Epidermal melanocyte (primary cell): ENCODE measurements at regions not wholly inside any gene's neighbourhood (a gene's known extent, or its start where the extent isn't known, plus 50 kb on each side); places are given as distances from the start of the nearest gene placed in this dataset.
"Not testable (repeated sequence)": the region's sequence is repeated elsewhere in the genome, so short reads cannot be mapped to it uniquely, and the experiment has no call there.

Experiments used
- DNase-seq: peaks from one replicate; pipeline ENCODE4 v3.0.0; 2011; ENCODE audit warnings: low spot score; ENCODE audit not compliant: insufficient read length

- no peak for DNase-seq
These were observed 79.5 kb upstream of the RTL6 start for GRCh38 chr22:44577391-44578109.

- no peak for DNase-seq
These were observed 78.6 kb upstream of the RTL6 start for GRCh38 chr22:44576311-44577260.

GRCh38 chr22:44575381-44576268, 77.6 kb upstream of the RTL6 start:
- no peak for DNase-seq

- DNase-seq: no peak
These were observed 76.8 kb upstream of the RTL6 start for GRCh38 chr22:44574640-44575380.

- no peak for DNase-seq
These were observed 76.1 kb upstream of the RTL6 start for GRCh38 chr22:44574057-44574639.

- DNase-seq: no peak
These were observed 75.4 kb upstream of the RTL6 start for GRCh38 chr22:44573451-44573850.

GRCh38 chr22:44572414-44573207, 74.6 kb upstream of the RTL6 start:
- DNase-seq: no peak

GRCh38 chr22:44571566-44572413, 73.8 kb upstream of the RTL6 start:
- no peak for DNase-seq

- DNase-seq: no peak
These were observed 72.7 kb upstream of the RTL6 start for GRCh38 chr22:44570476-44571445.

GRCh38 chr22:44569561-44569991, 71.5 kb upstream of the RTL6 start:
- DNase-seq: no peak

GRCh38 chr22:44567846-44568493, 69.9 kb upstream of the RTL6 start:
- DNase-seq: no peak

- DNase-seq: not testable (repeated sequence)
These were observed 69.4 kb upstream of the RTL6 start for GRCh38 chr22:44567378-44567841.

- DNase-seq: no peak
These were observed 68.9 kb upstream of the RTL6 start for GRCh38 chr22:44566911-44567310.

GRCh38 chr22:44562651-44563050, 64.6 kb upstream of the RTL6 start:
- DNase-seq: not testable (repeated sequence)

- DNase-seq: no peak
These were observed 63.3 kb upstream of the RTL6 start for GRCh38 chr22:44561139-44561840.

- DNase-seq: not testable (repeated sequence)
These were observed 60.6 kb upstream of the RTL6 start for GRCh38 chr22:44558671-44559070.
